ENCODE measurements at regions not wholly inside any gene's neighbourhood (a gene's known extent, or its start where the extent isn't known, plus 50 kb on each side); places are given as distances from the start of the nearest gene placed in this dataset.

DNA sequence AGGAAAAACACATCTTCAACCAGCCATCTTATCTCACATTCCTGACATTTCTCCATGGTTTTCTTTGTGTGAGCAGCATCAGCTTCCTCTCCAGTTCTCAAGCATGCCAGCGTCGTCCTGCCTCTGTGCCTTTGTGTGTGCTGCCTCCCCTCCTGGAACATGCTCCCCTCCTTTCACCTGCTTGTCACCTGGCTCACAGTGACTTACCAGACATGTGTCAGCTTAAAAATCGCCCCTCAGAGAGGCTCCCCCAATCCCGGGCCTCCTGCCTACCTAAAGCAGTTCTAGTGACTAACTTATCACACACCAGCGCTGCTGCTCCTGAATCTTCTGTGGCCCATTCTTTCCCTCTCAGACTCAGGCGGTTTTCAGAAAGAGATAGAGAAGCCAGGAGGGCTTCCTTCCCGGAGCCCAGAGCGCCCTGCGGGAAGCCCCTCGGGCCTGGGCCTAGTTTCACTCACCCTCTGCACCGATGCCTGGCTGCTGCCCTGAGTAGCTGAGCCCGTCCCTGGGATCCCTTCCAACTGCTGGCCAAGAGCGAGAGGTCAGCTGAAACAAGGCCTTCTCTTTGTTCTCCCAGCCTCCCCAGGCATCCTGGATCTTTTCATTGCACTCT, 51.1 kb upstream of the MVB12B start:
- Mint-ChIP-seq H3K4me3 (no peak overlapping the region), H3K36me3 (no peaks in the 10 kb centered on the region), H3K9me3 (peaks cover 3% of the 10 kb centered on the region), H3K27ac (no peak overlapping the region), H3K4me1 (no peaks in the 10 kb centered on the region)
- no peak for ATAC-seq
- no peak for DNase-seq (ENCODE audit: low spot score in 2 of 2)

- peaks cover 3% of the 10 kb centered on the region for H3K9me3 Mint-ChIP-seq
- H3K4me1 Mint-ChIP-seq = no peaks in the 10 kb centered on the region
- ATAC-seq = no peak
Measured at GRCh38 chr9:126276056-126276728, 50.4 kb upstream of the MVB12B start.

More at GRCh38 chr9:126276056-126276728, 50.4 kb upstream of the MVB12B start:
- no peak for DNase-seq (ENCODE audit: low spot score in 2 of 2)
- Mint-ChIP-seq H3K4me3 (no peak overlapping the region), H3K36me3 (no peaks in the 10 kb centered on the region), H3K27ac (no peak overlapping the region)

Measured in stimulated activated effector memory CD8-positive, alpha-beta T cell treated with anti-CD3 and anti-CD28 coated beads, Interleukin-12 subunit alpha, Interleukin-12 subunit beta, amount 100 ng/mL, for 72 hours (primary cell).